GM23338 (cell line): ENCODE measurements at regions not wholly inside any gene's neighbourhood (a gene's known extent, or its start where the extent isn't known, plus 50 kb on each side); places are given as distances from the start of the nearest gene placed in this dataset.

Experiments used
- ATAC-seq: fragments of 200-7000 bp; cut with Tn5 transposase; 3 replicates; pipeline ENCODE4 v1.9.1; 2020
- DNase-seq: peaks from one replicate; pipeline ENCODE4 v3.0.0-alpha.2; 2015; ENCODE audit warnings: low spot score
- H2AFZ ChIP-seq: fragments of 200-600 bp; sonication (generic); 2 replicates; pipeline ENCODE4 v1.8.0; 2016; ENCODE audit warnings: antibody characterized with exemption, mild to moderate bottlenecking, moderate library complexity
- H3F3A ChIP-seq: fragments of 200-600 bp; sonication (generic); replicated peaks from 2 replicates; pipeline ENCODE4 v1.8.0; 2017; ENCODE audit warnings: antibody characterized with exemption, mixed run types, low read depth
- H3K27ac ChIP-seq: fragments of 200-600 bp; sonication (generic); 2 replicates; pipeline ENCODE4 v1.6.1; 2016; ENCODE audit warnings: low read depth
- H3K27me3 ChIP-seq: fragments of 200-600 bp; sonication (generic); 2 replicates; pipeline ENCODE4 v1.8.0; 2016; ENCODE audit warnings: mild to moderate bottlenecking, mixed run types, moderate library complexity; ENCODE audit not compliant: insufficient read depth
- H3K36me3 ChIP-seq: fragments of 200-600 bp; sonication (generic); 2 replicates; pipeline ENCODE4 v1.8.0; 2016; ENCODE audit warnings: mild to moderate bottlenecking; ENCODE audit not compliant: insufficient read depth
- H3K4me1 ChIP-seq: fragments of 200-600 bp; sonication (generic); 2 replicates; pipeline ENCODE4 v1.8.0; 2016; ENCODE audit warnings: mild to moderate bottlenecking, moderate library complexity; ENCODE audit not compliant: insufficient read depth
- H3K4me2 ChIP-seq: fragments of 200-600 bp; sonication (generic); 2 replicates; pipeline ENCODE4 v1.7.1; 2017; ENCODE audit warnings: mixed run types
- H3K4me3 ChIP-seq: fragments of 200-600 bp; sonication (generic); 2 replicates; pipeline ENCODE4 v1.6.1; 2016; ENCODE audit warnings: mixed run types
- H3K79me2 ChIP-seq: fragments of 200-600 bp; sonication (generic); replicated peaks from 2 replicates; pipeline ENCODE4 v1.8.0; 2017; ENCODE audit warnings: mild to moderate bottlenecking; ENCODE audit not compliant: insufficient read depth
- H3K9me2 ChIP-seq: fragments of 200-600 bp; sonication (generic); 2 replicates; pipeline ENCODE4 v1.8.0; 2017; ENCODE audit not compliant: insufficient read depth
- H4K20me1 ChIP-seq: fragments of 200-600 bp; sonication (generic); replicated peaks from 2 replicates; pipeline ENCODE4 v1.8.0; 2017; ENCODE audit warnings: mild to moderate bottlenecking; ENCODE audit not compliant: insufficient read depth
- H3K27ac Mint-ChIP-seq: 2 replicates; pipeline ENCODE4 v1.8.0; 2020; ENCODE audit warnings: inconsistent platforms, mild to moderate bottlenecking, moderate library complexity, mixed read lengths
- H3K27me3 Mint-ChIP-seq: 3 replicates; pipeline ENCODE4 v1.8.0; 2022; ENCODE audit warnings: low read depth, mild to moderate bottlenecking, moderate library complexity, mixed read lengths, inconsistent platforms; ENCODE audit not compliant: insufficient read depth, poor library complexity
- H3K36me3 Mint-ChIP-seq: 3 replicates; pipeline ENCODE4 v1.8.0; 2021; ENCODE audit warnings: low read depth, mild to moderate bottlenecking, inconsistent platforms, moderate library complexity, mixed read lengths
- H3K4me1 Mint-ChIP-seq: 3 replicates; pipeline ENCODE4 v1.8.0; 2020; ENCODE audit warnings: mild to moderate bottlenecking, inconsistent platforms, mixed read lengths
- H3K4me3 Mint-ChIP-seq: 3 replicates; pipeline ENCODE4 v1.8.0; 2021; ENCODE audit warnings: moderate library complexity, mild to moderate bottlenecking, inconsistent platforms, mixed read lengths
- H3K9me3 Mint-ChIP-seq: 3 replicates; pipeline ENCODE4 v1.8.0; 2020; ENCODE audit warnings: moderate library complexity, mild to moderate bottlenecking, inconsistent platforms, mixed read lengths
- CREB1 ChIP-seq: fragments of 250-450 bp; sonication (Bioruptor Pico); IDR thresholded peaks from 2 replicates; pipeline ENCODE4 v1.5.0; 2020; ENCODE audit warnings: low read depth, mild to moderate bottlenecking, moderate library complexity
- EZH2 ChIP-seq: fragments of 200-600 bp; sonication (generic); IDR thresholded peaks from one replicate; pipeline ENCODE4 v1.8.0; 2017; ENCODE audit warnings: antibody characterized with exemption, mild to moderate bottlenecking, low read depth; ENCODE audit not compliant: unreplicated experiment
- EZH2phosphoT487 ChIP-seq: fragments of 200-600 bp; sonication (generic); IDR thresholded peaks from one replicate; pipeline ENCODE4 v1.8.1; 2018; ENCODE audit warnings: antibody characterized with exemption; ENCODE audit not compliant: unreplicated experiment
- JUNB ChIP-seq: IDR thresholded peaks from one replicate; pipeline ENCODE4 v1.6.1; 2016; ENCODE audit warnings: antibody characterized with exemption; ENCODE audit not compliant: unreplicated experiment
- POLR2AphosphoS5 ChIP-seq: IDR thresholded peaks from 2 replicates; pipeline ENCODE4 v1.6.1; 2016; ENCODE audit warnings: antibody characterized with exemption, low read depth
- STAT1 ChIP-seq: IDR thresholded peaks from one replicate; pipeline ENCODE4 v1.6.1; 2016; ENCODE audit warnings: antibody characterized with exemption; ENCODE audit not compliant: unreplicated experiment
- ZNF114 ChIP-seq: fragments of 250-450 bp; sonication (Bioruptor Pico); IDR thresholded peaks from 2 replicates; pipeline ENCODE4 v1.5.0; 2020; ENCODE audit warnings: mild to moderate bottlenecking, moderate library complexity
- ZNF331 ChIP-seq: fragments of 250-450 bp; sonication (Bioruptor Pico); IDR thresholded peaks from 2 replicates; pipeline ENCODE4 v1.5.0; 2020; ENCODE audit warnings: low read depth, mild to moderate bottlenecking, moderate library complexity
- TF ChIP-seq, protein P1 (sequence below): fragments of 250-450 bp; sonication (Bioruptor Pico); IDR thresholded peaks from 2 replicates; pipeline ENCODE4 v1.5.0; 2020; ENCODE audit warnings: mild to moderate bottlenecking, moderate library complexity
- TF ChIP-seq, protein P2 (sequence below): IDR thresholded peaks from 2 replicates; pipeline ENCODE4 v1.6.1; 2016; ENCODE audit warnings: antibody characterized with exemption
- TF ChIP-seq, protein P3 (sequence below): IDR thresholded peaks from one replicate; pipeline ENCODE4 v1.6.1; 2018; ENCODE audit warnings: antibody characterized with exemption; ENCODE audit not compliant: unreplicated experiment

DNA sequence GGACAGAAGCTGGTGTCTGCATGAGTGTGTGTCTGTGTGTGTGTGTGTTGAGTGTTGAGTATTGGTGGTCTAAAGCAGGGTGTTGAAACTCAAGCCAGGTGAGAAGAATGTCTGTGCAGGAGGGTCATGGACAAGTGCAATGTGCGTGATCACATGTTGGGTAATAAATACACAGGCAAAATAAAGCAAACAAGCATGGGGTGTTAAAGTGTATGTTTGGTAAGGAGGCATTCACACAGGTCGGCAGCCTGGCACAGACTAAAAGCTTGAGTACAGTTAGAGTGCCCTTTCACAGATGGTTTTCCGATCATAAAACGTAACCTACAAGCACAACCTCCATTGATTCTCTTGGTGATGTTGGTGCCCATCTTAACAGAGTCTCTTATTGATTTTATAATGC, 476.9 kb upstream of the KLHL1 start:
- no peaks in the 10 kb centered on the region for H3K27me3 Mint-ChIP-seq
- Histone ChIP-seq H2AFZ (no peak overlapping the region), H3F3A (no peaks in the 10 kb centered on the region), H4K20me1 (no peaks in the 10 kb centered on the region), H3K27me3 (no peaks in the 10 kb centered on the region), H3K4me2 (no peak overlapping the region), H3K4me3 (no peak overlapping the region), H3K4me1 (no peaks in the 10 kb centered on the region), H3K79me2 (no peaks in the 10 kb centered on the region), H3K27ac (no peak overlapping the region), H3K36me3 (no peaks in the 10 kb centered on the region), H3K9me2 (peaks cover 7% of the 10 kb centered on the region; the same call in 1 of the 2 replicates)
- DNase-seq (no peak), ATAC-seq (no peak)
- H3K4me3 Mint-ChIP-seq, result no peak overlapping the region
- H3K36me3 Mint-ChIP-seq, result no peaks in the 10 kb centered on the region
- H3K4me1 Mint-ChIP-seq, result no peaks in the 10 kb centered on the region
- no peak overlapping the region for H3K27ac Mint-ChIP-seq
- H3K9me3 Mint-ChIP-seq, result no peaks in the 10 kb centered on the region
- TF ChIP-seq, protein P1, sequence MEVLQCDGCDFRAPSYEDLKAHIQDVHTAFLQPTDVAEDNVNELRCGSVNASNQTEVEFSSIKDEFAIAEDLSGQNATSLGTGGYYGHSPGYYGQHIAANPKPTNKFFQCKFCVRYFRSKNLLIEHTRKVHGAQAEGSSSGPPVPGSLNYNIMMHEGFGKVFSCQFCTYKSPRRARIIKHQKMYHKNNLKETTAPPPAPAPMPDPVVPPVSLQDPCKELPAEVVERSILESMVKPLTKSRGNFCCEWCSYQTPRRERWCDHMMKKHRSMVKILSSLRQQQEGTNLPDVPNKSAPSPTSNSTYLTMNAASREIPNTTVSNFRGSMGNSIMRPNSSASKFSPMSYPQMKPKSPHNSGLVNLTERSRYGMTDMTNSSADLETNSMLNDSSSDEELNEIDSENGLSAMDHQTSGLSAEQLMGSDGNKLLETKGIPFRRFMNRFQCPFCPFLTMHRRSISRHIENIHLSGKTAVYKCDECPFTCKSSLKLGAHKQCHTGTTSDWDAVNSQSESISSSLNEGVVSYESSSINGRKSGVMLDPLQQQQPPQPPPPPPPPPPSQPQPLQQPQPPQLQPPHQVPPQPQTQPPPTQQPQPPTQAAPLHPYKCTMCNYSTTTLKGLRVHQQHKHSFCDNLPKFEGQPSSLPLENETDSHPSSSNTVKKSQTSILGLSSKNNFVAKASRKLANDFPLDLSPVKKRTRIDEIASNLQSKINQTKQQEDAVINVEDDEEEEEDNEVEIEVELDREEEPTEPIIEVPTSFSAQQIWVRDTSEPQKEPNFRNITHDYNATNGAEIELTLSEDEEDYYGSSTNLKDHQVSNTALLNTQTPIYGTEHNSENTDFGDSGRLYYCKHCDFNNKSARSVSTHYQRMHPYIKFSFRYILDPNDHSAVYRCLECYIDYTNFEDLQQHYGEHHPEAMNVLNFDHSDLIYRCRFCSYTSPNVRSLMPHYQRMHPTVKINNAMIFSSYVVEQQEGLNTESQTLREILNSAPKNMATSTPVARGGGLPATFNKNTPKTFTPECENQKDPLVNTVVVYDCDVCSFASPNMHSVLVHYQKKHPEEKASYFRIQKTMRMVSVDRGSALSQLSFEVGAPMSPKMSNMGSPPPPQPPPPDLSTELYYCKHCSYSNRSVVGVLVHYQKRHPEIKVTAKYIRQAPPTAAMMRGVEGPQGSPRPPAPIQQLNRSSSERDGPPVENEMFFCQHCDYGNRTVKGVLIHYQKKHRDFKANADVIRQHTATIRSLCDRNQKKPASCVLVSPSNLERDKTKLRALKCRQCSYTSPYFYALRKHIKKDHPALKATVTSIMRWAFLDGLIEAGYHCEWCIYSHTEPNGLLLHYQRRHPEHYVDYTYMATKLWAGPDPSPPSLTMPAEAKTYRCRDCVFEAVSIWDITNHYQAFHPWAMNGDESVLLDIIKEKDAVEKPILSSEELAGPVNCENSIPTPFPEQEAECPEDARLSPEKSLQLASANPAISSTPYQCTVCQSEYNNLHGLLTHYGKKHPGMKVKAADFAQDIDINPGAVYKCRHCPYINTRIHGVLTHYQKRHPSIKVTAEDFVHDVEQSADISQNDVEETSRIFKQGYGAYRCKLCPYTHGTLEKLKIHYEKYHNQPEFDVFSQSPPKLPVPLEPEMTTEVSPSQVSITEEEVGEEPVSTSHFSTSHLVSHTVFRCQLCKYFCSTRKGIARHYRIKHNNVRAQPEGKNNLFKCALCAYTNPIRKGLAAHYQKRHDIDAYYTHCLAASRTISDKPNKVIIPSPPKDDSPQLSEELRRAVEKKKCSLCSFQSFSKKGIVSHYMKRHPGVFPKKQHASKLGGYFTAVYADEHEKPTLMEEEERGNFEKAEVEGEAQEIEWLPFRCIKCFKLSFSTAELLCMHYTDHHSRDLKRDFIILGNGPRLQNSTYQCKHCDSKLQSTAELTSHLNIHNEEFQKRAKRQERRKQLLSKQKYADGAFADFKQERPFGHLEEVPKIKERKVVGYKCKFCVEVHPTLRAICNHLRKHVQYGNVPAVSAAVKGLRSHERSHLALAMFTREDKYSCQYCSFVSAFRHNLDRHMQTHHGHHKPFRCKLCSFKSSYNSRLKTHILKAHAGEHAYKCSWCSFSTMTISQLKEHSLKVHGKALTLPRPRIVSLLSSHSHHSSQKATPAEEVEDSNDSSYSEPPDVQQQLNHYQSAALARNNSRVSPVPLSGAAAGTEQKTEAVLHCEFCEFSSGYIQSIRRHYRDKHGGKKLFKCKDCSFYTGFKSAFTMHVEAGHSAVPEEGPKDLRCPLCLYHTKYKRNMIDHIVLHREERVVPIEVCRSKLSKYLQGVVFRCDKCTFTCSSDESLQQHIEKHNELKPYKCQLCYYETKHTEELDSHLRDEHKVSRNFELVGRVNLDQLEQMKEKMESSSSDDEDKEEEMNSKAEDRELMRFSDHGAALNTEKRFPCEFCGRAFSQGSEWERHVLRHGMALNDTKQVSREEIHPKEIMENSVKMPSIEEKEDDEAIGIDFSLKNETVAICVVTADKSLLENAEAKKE (CRISPR knock-in tag), result no peak
- TF ChIP-seq POLR2AphosphoS5, result no peak
- TF ChIP-seq EZH2phosphoT487, result no peak
- TF ChIP-seq ZNF114, result no peak
- no peak for TF ChIP-seq CREB1 (CRISPR knock-in tag)
- TF ChIP-seq, protein P2, sequence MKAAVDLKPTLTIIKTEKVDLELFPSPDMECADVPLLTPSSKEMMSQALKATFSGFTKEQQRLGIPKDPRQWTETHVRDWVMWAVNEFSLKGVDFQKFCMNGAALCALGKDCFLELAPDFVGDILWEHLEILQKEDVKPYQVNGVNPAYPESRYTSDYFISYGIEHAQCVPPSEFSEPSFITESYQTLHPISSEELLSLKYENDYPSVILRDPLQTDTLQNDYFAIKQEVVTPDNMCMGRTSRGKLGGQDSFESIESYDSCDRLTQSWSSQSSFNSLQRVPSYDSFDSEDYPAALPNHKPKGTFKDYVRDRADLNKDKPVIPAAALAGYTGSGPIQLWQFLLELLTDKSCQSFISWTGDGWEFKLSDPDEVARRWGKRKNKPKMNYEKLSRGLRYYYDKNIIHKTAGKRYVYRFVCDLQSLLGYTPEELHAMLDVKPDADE, result no peak
- TF ChIP-seq, protein P3, sequence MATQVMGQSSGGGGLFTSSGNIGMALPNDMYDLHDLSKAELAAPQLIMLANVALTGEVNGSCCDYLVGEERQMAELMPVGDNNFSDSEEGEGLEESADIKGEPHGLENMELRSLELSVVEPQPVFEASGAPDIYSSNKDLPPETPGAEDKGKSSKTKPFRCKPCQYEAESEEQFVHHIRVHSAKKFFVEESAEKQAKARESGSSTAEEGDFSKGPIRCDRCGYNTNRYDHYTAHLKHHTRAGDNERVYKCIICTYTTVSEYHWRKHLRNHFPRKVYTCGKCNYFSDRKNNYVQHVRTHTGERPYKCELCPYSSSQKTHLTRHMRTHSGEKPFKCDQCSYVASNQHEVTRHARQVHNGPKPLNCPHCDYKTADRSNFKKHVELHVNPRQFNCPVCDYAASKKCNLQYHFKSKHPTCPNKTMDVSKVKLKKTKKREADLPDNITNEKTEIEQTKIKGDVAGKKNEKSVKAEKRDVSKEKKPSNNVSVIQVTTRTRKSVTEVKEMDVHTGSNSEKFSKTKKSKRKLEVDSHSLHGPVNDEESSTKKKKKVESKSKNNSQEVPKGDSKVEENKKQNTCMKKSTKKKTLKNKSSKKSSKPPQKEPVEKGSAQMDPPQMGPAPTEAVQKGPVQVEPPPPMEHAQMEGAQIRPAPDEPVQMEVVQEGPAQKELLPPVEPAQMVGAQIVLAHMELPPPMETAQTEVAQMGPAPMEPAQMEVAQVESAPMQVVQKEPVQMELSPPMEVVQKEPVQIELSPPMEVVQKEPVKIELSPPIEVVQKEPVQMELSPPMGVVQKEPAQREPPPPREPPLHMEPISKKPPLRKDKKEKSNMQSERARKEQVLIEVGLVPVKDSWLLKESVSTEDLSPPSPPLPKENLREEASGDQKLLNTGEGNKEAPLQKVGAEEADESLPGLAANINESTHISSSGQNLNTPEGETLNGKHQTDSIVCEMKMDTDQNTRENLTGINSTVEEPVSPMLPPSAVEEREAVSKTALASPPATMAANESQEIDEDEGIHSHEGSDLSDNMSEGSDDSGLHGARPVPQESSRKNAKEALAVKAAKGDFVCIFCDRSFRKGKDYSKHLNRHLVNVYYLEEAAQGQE, result no peak
- no peak for TF ChIP-seq STAT1
- TF ChIP-seq ZNF331, result no peak
- TF ChIP-seq JUNB, result no peak
- TF ChIP-seq EZH2, result no peak
